H9 (cell line): ENCODE measurements at regions not wholly inside any gene's neighbourhood (a gene's known extent, or its start where the extent isn't known, plus 50 kb on each side); places are given as distances from the start of the nearest gene placed in this dataset.

Experiments used
- DNase-seq: peaks from one replicate; pipeline ENCODE4 v3.0.0-alpha.2; 2017
- H2AFZ ChIP-seq: one replicate; pipeline ENCODE4 v1.6.1; 2013; ENCODE audit warnings: mild to moderate bottlenecking, low read length, control low read depth, moderate library complexity
- H2AK5ac ChIP-seq: 2 replicates; pipeline ENCODE4 v1.6.1; 2013; ENCODE audit warnings: low read length, control low read depth, mixed read lengths; ENCODE audit not compliant: insufficient read length
- H2BK120ac ChIP-seq: one replicate; pipeline ENCODE4 v1.6.1; 2013; ENCODE audit warnings: low read depth, mild to moderate bottlenecking, low read length, control low read depth, inconsistent platforms; ENCODE audit not compliant: poor library complexity, severe bottlenecking
- H2BK12ac ChIP-seq: 2 replicates; pipeline ENCODE4 v1.6.1; 2013; ENCODE audit warnings: low read length, control low read depth, mixed read lengths, low read depth; ENCODE audit not compliant: insufficient read length
- H2BK15ac ChIP-seq: 2 replicates; pipeline ENCODE4 v1.6.1; 2013; ENCODE audit warnings: low read depth, low read length, control low read depth
- H2BK20ac ChIP-seq: one replicate; pipeline ENCODE4 v1.6.1; 2013; ENCODE audit warnings: low read depth, mild to moderate bottlenecking, low read length, control low read depth, inconsistent platforms; ENCODE audit not compliant: poor library complexity, severe bottlenecking
- H2BK5ac ChIP-seq: 2 replicates; pipeline ENCODE4 v1.6.1; 2013; ENCODE audit warnings: low read length, control low read depth, mixed read lengths; ENCODE audit not compliant: insufficient read length
- H3K14ac ChIP-seq: 2 replicates; pipeline ENCODE4 v1.6.1; 2013; ENCODE audit warnings: low read length, control low read depth; ENCODE audit not compliant: insufficient read depth
- H3K18ac ChIP-seq: 2 replicates; pipeline ENCODE4 v1.6.1; 2013; ENCODE audit warnings: low read depth, mild to moderate bottlenecking, mixed read lengths, low read length, control low read depth; ENCODE audit not compliant: insufficient read length
- H3K23ac ChIP-seq: 2 replicates; pipeline ENCODE4 v1.6.1; 2013; ENCODE audit warnings: low read length, control low read depth, mixed read lengths, low read depth; ENCODE audit not compliant: insufficient read length
- H3K23me2 ChIP-seq: 2 replicates; pipeline ENCODE4 v1.6.1; 2013; ENCODE audit warnings: low read depth, mild to moderate bottlenecking, mixed read lengths, low read length, control low read depth; ENCODE audit not compliant: insufficient read length, poor library complexity, severe bottlenecking
- H3K27ac ChIP-seq: 2 replicates; pipeline ENCODE4 v1.5.1; 2013; ENCODE audit warnings: low read length, control low read depth, mixed read lengths, low read depth; ENCODE audit not compliant: insufficient read length
- H3K27me3 ChIP-seq: 2 replicates; pipeline ENCODE4 v1.6.1; 2013; ENCODE audit warnings: low read length, control low read depth, inconsistent platforms; ENCODE audit not compliant: insufficient read depth
- H3K4ac ChIP-seq: 2 replicates; pipeline ENCODE4 v1.6.1; 2013; ENCODE audit warnings: low read depth, mild to moderate bottlenecking, control low read depth, inconsistent platforms, low read length, moderate library complexity
- H3K4me1 ChIP-seq: 2 replicates; pipeline ENCODE4 v1.6.1; 2013; ENCODE audit warnings: low read length, control low read depth, inconsistent platforms; ENCODE audit not compliant: insufficient read depth
- H3K4me2 ChIP-seq: 2 replicates; pipeline ENCODE4 v1.6.1; 2013; ENCODE audit warnings: low read length, control low read depth, mixed read lengths; ENCODE audit not compliant: insufficient read length, insufficient read depth
- H3K56ac ChIP-seq: 2 replicates; pipeline ENCODE4 v1.6.1; 2013; ENCODE audit warnings: low read depth, mild to moderate bottlenecking, mixed read lengths, low read length, control low read depth; ENCODE audit not compliant: insufficient read length
- H3K79me1 ChIP-seq: 2 replicates; pipeline ENCODE4 v1.6.1; 2013; ENCODE audit warnings: low read depth, mild to moderate bottlenecking, moderate library complexity, low read length, control low read depth, inconsistent platforms; ENCODE audit not compliant: insufficient read depth, poor library complexity, severe bottlenecking
- H3K79me2 ChIP-seq: 2 replicates; pipeline ENCODE4 v1.6.1; 2013; ENCODE audit warnings: low read length, control low read depth, inconsistent platforms; ENCODE audit not compliant: insufficient read depth
- H3K9ac ChIP-seq: 2 replicates; pipeline ENCODE4 v1.6.1; 2013; ENCODE audit warnings: low read length, control low read depth, mixed read lengths; ENCODE audit not compliant: insufficient read length; ENCODE audit errors: extremely low read depth
- H3K9me3 ChIP-seq: one replicate; pipeline ENCODE4 v1.6.1; 2013; ENCODE audit warnings: low read depth, low read length, inconsistent platforms; ENCODE audit not compliant: control insufficient read depth
- H3T11ph ChIP-seq: one replicate; pipeline ENCODE4 v1.6.1; 2013; ENCODE audit warnings: mild to moderate bottlenecking, low read length, control low read depth, inconsistent platforms
- H4K20me1 ChIP-seq: one replicate; pipeline ENCODE4 v1.6.1; 2013; ENCODE audit not compliant: control insufficient read depth, insufficient read length, insufficient read depth
- H4K5ac ChIP-seq: 2 replicates; pipeline ENCODE4 v1.6.1; 2013; ENCODE audit warnings: low read depth, mild to moderate bottlenecking, mixed read lengths, low read length, control low read depth; ENCODE audit not compliant: insufficient read length
- H4K8ac ChIP-seq: replicated peaks from 2 replicates; pipeline ENCODE4 v1.6.1; 2013; ENCODE audit warnings: low read length, control low read depth, mixed read lengths, low read depth; ENCODE audit not compliant: insufficient read length
- H4K91ac ChIP-seq: 2 replicates; pipeline ENCODE4 v1.6.1; 2013; ENCODE audit warnings: low read depth, mild to moderate bottlenecking, moderate library complexity, mixed read lengths, low read length, control low read depth; ENCODE audit not compliant: insufficient read length
- H3K27ac Mint-ChIP-seq, 3 experiments: 2 replicates in 2 of 3; 3 replicates in 1 of 3; pipeline ENCODE4 v1.8.0; 2020 to 2021; ENCODE audit warnings: mixed read lengths in 3 of 3, mild to moderate bottlenecking in 1 of 3, moderate library complexity in 1 of 3
- H3K27me3 Mint-ChIP-seq: 2 replicates; pipeline ENCODE4 v1.8.0; 2021; ENCODE audit warnings: low read depth, mild to moderate bottlenecking, moderate library complexity, mixed read lengths
- H3K36me3 Mint-ChIP-seq, 3 experiments: 2 replicates in 2 of 3; 3 replicates in 1 of 3; pipeline ENCODE4 v1.8.0; 2020 to 2021; ENCODE audit warnings: low read depth in 3 of 3, mixed read lengths in 3 of 3; ENCODE audit not compliant: insufficient read depth in 1 of 3
- H3K4me1 Mint-ChIP-seq, 2 experiments: 2 replicates each; pipeline ENCODE4 v1.8.0; 2020; ENCODE audit warnings: mixed read lengths in 2 of 2
- H3K4me3 Mint-ChIP-seq, 2 experiments: 2 replicates in 1 of 2; 3 replicates in 1 of 2; pipeline ENCODE4 v1.8.0; 2020 to 2021; ENCODE audit warnings: mild to moderate bottlenecking in 2 of 2, mixed read lengths in 2 of 2, moderate library complexity in 1 of 2
- H3K9me3 Mint-ChIP-seq, 2 experiments: 2 replicates in 1 of 2; 3 replicates in 1 of 2; pipeline ENCODE4 v1.8.0; 2020; ENCODE audit warnings: mild to moderate bottlenecking in 2 of 2, mixed read lengths in 2 of 2, moderate library complexity in 1 of 2
- WGBS: extraction: QIAGEN DNeasy Blood & Tissue Kit; methylation state at CpG from one replicate; pipeline ENCODE4 v1.1.7; 2013; ENCODE audit warnings: missing lambda C conversion rate, low lambda C conversion rate, mixed read lengths; ENCODE audit not compliant: insufficient read length; ENCODE audit errors: extremely low coverage; 5-methylcytosine and 5-hydroxymethylcytosine counted together
- TF ChIP-seq, protein P1 (sequence below): fragments of 200-600 bp; sonication (generic); conservative IDR thresholded peaks from 3 replicates; pipeline ENCODE4 v1.8.0; 2021; ENCODE audit warnings: antibody characterized with exemption, mild to moderate bottlenecking

DNA sequence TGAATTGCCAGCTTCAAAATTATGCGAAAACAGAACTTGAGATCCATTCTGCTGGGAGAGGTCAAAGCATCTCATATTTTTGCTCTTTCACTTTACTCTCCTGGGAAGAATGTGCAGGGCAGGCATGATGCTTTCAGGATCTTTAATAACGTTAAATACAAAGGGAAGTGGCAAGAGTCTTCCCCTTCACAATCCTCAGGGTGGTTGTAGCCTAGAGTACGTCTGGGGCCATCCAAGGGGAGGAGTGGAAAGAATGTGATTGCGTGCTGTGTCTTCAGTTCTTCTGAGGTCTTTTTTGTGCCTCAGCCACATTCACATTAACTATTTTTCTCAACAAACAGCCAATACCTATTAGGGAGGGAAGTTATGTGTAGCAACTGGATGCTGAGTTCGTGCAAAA, 207.3 kb downstream of the HGF start:
- TF ChIP-seq, protein P1, sequence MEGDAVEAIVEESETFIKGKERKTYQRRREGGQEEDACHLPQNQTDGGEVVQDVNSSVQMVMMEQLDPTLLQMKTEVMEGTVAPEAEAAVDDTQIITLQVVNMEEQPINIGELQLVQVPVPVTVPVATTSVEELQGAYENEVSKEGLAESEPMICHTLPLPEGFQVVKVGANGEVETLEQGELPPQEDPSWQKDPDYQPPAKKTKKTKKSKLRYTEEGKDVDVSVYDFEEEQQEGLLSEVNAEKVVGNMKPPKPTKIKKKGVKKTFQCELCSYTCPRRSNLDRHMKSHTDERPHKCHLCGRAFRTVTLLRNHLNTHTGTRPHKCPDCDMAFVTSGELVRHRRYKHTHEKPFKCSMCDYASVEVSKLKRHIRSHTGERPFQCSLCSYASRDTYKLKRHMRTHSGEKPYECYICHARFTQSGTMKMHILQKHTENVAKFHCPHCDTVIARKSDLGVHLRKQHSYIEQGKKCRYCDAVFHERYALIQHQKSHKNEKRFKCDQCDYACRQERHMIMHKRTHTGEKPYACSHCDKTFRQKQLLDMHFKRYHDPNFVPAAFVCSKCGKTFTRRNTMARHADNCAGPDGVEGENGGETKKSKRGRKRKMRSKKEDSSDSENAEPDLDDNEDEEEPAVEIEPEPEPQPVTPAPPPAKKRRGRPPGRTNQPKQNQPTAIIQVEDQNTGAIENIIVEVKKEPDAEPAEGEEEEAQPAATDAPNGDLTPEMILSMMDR: no peak
- no peak overlapping the region for H2BK5ac ChIP-seq
- no CpG with 5 or more reads among the region's 5 CpGs for WGBS
- H2BK15ac ChIP-seq: no peak overlapping the region
- DNase-seq: no peak
- no peaks in the 10 kb centered on the region for H3K23me2 ChIP-seq
- no peak overlapping the region for H3K14ac ChIP-seq
- no peak overlapping the region for H2AK5ac ChIP-seq
- Mint-ChIP-seq H3K27me3 (no peaks in the 10 kb centered on the region), H3K9me3 (peaks cover 2 to 5% of the 10 kb centered on the region in 2 experiments; a peak in 2 of 5 replicates), H3K36me3 (no peaks in the 10 kb centered on the region), H3K4me1 (peaks cover 0 to 3% of the 10 kb centered on the region in 2 experiments; a peak in 1 of 4 replicates), H3K27ac (peak overlapping the region in 1 of 3 experiments; percentile 76; a peak in 2 of 7 replicates), H3K4me3 (no peak overlapping the region)
- H2AFZ ChIP-seq: no peak overlapping the region
- H3K27me3 ChIP-seq: no peaks in the 10 kb centered on the region
- no peak overlapping the region for H4K91ac ChIP-seq
- H2BK120ac ChIP-seq: no peak overlapping the region
- H3K18ac ChIP-seq: no peak overlapping the region
- H3K4me1 ChIP-seq: no peaks in the 10 kb centered on the region
- H3K4me2 ChIP-seq: no peak overlapping the region
- H3K4ac ChIP-seq: no peak overlapping the region
- H3K9me3 ChIP-seq: no peaks in the 10 kb centered on the region
- H4K5ac ChIP-seq: no peak overlapping the region
- H4K8ac ChIP-seq: no peak overlapping the region
- H3K56ac ChIP-seq: no peak overlapping the region
- H3K79me2 ChIP-seq: no peaks in the 10 kb centered on the region
- no peak overlapping the region for H2BK12ac ChIP-seq
- no peak overlapping the region for H2BK20ac ChIP-seq
- H3K23ac ChIP-seq: no peak overlapping the region
- no peak overlapping the region for H3K27ac ChIP-seq
- H3K9ac ChIP-seq: no peak overlapping the region
- no peaks in the 10 kb centered on the region for H4K20me1 ChIP-seq
- H3T11ph ChIP-seq: no peak overlapping the region
- H3K79me1 ChIP-seq: no peaks in the 10 kb centered on the region
